ENCODE measurements at regions not wholly inside any gene's neighbourhood (a gene's known extent, or its start where the extent isn't known, plus 50 kb on each side); places are given as distances from the start of the nearest gene placed in this dataset.
A peak's percentile ranks its signal among the peaks of the same experiment; 100 is the strongest.

DNA sequence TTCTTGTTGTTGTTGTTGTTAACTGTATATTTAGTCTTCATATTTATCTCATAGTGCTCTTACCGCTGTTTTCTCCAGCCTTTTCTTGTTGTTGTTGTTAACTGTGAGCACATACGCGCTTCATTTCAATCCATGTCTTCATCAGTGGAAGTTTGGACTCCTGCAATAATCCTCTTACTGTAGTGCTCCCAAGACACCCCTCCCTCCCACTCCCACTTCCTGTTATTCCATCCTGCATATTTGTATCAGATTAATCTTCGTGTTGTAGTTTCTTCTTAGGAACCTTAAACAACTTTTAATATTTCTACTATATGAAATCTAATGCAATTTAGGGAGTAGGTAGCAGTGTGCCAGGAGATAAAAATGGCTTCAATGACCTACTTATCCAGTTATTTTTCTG lies 674.8 kb downstream of the RAPGEF2 start:
- no peak for DNase-seq (ENCODE audit: low spot score)

DNA sequence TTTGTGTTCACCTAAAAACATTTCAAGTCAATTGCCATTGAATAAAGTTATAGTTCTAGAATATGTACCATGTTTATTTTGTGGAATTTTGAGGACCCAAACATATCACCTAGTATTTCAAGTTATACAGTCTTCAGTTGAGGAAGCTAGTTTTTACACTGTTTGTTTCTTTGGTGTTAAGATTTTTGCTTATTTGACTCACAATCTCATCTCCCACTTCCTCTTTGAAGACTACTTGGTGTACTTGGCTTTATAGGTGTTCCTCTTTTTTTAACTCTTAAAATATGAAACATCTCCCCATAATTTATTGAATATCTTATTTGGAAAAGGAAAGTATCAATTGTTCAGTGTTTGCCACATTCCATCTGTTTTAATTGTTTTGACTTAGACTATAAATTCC lies 675.4 kb downstream of the RAPGEF2 start:
- Mint-ChIP-seq H3K4me1 (ENCODE audit: low read depth) (no peaks in the 10 kb centered on the region), H3K27me3 (ENCODE audit: low read depth) (no peaks in the 10 kb centered on the region), H3K9me3 (ENCODE audit: low read depth) (no peaks in the 10 kb centered on the region), H3K4me3 (ENCODE audit: unreplicated experiment) (no peak overlapping the region), H3K27ac (ENCODE audit: unreplicated experiment) (no peak overlapping the region), H3K36me3 (ENCODE audit: low read depth) (no peaks in the 10 kb centered on the region)
- no peak for DNase-seq (ENCODE audit: low spot score)
- TF ChIP-seq, protein P1, sequence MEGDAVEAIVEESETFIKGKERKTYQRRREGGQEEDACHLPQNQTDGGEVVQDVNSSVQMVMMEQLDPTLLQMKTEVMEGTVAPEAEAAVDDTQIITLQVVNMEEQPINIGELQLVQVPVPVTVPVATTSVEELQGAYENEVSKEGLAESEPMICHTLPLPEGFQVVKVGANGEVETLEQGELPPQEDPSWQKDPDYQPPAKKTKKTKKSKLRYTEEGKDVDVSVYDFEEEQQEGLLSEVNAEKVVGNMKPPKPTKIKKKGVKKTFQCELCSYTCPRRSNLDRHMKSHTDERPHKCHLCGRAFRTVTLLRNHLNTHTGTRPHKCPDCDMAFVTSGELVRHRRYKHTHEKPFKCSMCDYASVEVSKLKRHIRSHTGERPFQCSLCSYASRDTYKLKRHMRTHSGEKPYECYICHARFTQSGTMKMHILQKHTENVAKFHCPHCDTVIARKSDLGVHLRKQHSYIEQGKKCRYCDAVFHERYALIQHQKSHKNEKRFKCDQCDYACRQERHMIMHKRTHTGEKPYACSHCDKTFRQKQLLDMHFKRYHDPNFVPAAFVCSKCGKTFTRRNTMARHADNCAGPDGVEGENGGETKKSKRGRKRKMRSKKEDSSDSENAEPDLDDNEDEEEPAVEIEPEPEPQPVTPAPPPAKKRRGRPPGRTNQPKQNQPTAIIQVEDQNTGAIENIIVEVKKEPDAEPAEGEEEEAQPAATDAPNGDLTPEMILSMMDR (IDR thresholded peaks at IDR 0.05) = no peak

More for the DNA sequence above, 674.8 kb downstream of the RAPGEF2 start:
- Mint-ChIP-seq H3K4me3 (ENCODE audit: unreplicated experiment) (no peak overlapping the region), H3K27ac (ENCODE audit: unreplicated experiment) (no peak overlapping the region), H3K9me3 (ENCODE audit: low read depth) (no peaks in the 10 kb centered on the region), H3K4me1 (ENCODE audit: low read depth) (no peaks in the 10 kb centered on the region), H3K27me3 (ENCODE audit: low read depth) (no peaks in the 10 kb centered on the region), H3K36me3 (ENCODE audit: low read depth) (no peaks in the 10 kb centered on the region)
- TF ChIP-seq, protein P1 (IDR thresholded peaks at IDR 0.05) = no peak

DNA sequence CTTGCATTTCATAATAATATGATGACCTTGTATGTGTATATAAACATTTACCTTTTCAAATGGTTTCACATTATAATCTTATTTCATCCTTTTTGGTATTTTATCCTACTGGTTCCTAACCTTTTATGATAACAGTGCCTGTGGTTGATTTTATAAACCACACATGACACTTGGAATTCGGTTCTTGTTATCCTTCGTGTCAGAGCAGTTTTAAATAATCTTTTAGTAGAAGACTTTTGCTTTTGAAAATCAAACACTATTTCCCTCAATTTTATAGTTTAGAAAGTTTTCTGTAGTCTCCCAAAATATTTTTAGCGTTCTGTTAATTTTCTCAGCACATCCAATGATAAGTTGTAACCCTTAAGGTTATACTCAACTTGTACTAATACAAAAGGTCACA lies 676.8 kb downstream of the RAPGEF2 start:
- H3K27me3 Mint-ChIP-seq (ENCODE audit: low read depth) = no peaks in the 10 kb centered on the region
- no peak overlapping the region for H3K4me3 Mint-ChIP-seq (ENCODE audit: unreplicated experiment)
- TF ChIP-seq, protein P1 (IDR thresholded peaks at IDR 0.05) = no peak
- no peaks in the 10 kb centered on the region for H3K4me1 Mint-ChIP-seq (ENCODE audit: low read depth)
- H3K36me3 Mint-ChIP-seq (ENCODE audit: low read depth) = no peaks in the 10 kb centered on the region
- no peak for DNase-seq (ENCODE audit: low spot score)
- H3K9me3 Mint-ChIP-seq (ENCODE audit: low read depth) = no peaks in the 10 kb centered on the region
- H3K27ac Mint-ChIP-seq (ENCODE audit: unreplicated experiment) = no peak overlapping the region

DNA sequence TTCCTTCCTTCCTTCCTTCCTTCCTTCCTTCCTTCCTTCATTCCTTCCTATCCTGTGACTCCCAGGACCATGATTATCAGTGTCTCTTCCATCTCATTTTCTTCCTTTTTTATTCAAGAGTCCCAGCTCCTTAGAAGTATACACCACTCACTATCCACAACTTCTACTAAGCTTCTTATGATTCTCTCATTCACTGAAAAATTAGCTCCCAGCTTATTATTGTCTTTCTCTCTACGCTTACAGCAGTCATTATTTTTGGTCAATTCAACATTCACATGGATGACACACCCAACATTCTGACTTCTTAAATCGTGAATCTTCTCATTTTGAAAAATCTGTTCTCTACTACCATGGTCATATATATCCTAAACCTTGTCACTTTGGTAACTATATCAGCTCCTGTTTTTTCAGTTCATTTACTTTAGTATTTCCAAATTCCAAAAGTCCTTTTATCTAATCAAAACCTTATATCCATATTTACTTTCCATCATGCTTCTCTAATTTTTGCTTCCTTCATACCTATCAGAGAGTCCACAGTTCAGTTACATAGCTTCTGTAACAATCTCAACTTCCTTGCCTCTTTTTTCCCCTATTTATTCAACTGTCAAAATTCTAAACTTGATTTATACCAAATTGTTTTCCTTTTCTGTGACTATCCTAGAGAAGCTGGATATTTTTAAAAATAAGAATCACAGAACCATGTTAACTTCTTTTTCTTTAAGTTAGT lies 677.5 kb downstream of the RAPGEF2 start:
- no peak for DNase-seq (ENCODE audit: low spot score)
- H3K27ac Mint-ChIP-seq (ENCODE audit: unreplicated experiment) = no peak overlapping the region
- TF ChIP-seq, protein P1 (IDR thresholded peaks at IDR 0.05) = no peak
- no peaks in the 10 kb centered on the region for H3K9me3 Mint-ChIP-seq (ENCODE audit: low read depth)
- no peaks in the 10 kb centered on the region for H3K36me3 Mint-ChIP-seq (ENCODE audit: low read depth)
- H3K4me3 Mint-ChIP-seq (ENCODE audit: unreplicated experiment) = no peak overlapping the region
- no peaks in the 10 kb centered on the region for H3K4me1 Mint-ChIP-seq (ENCODE audit: low read depth)
- H3K27me3 Mint-ChIP-seq (ENCODE audit: low read depth) = no peaks in the 10 kb centered on the region

DNA sequence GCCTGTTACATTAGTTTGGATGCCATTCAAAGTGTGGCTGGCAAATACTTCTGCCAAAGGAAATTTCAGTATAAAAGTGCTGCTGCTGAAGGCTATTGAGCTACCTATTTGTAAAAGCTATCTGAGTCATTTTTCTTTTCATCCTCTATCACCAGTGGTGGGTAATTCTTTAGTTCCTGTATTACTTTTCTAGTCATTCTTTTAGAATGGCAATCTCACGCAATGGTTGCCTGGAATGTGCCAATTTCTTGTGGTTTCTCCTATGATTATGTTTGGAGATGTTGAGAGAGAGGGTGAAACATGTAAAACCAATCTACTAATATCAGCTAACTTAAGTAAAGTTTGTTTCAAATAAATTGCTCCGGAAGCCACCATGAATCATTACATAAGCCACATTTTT lies 685.0 kb downstream of the RAPGEF2 start:
- H3K27ac Mint-ChIP-seq (ENCODE audit: unreplicated experiment) = peak overlapping the region; percentile 37
- no peak for DNase-seq (ENCODE audit: low spot score)
- H3K27me3 Mint-ChIP-seq (ENCODE audit: low read depth) = no peaks in the 10 kb centered on the region
- H3K9me3 Mint-ChIP-seq (ENCODE audit: low read depth) = peaks cover 6% of the 10 kb centered on the region
- TF ChIP-seq, protein P1 (IDR thresholded peaks at IDR 0.05) = no peak
- H3K4me3 Mint-ChIP-seq (ENCODE audit: unreplicated experiment) = no peak overlapping the region
- H3K4me1 Mint-ChIP-seq (ENCODE audit: low read depth) = peaks cover 9% of the 10 kb centered on the region
- no peaks in the 10 kb centered on the region for H3K36me3 Mint-ChIP-seq (ENCODE audit: low read depth)
